DND-41 (cell line): ENCODE measurements at regions not wholly inside any gene's neighbourhood (a gene's known extent, or its start where the extent isn't known, plus 50 kb on each side); places are given as distances from the start of the nearest gene placed in this dataset.
"Not testable (repeated sequence)": the region's sequence is repeated elsewhere in the genome, so short reads cannot be mapped to it uniquely, and the experiment has no call there.

Experiments
- ATAC-seq: fragments of 200-7000 bp; cut with Tn5 transposase; 3 replicates; pipeline ENCODE4 v1.9.1; 2021; ENCODE audit warnings: low read depth; ENCODE audit not compliant: insufficient read depth
- DNase-seq: peaks from one replicate; pipeline ENCODE4 v3.0.0-alpha.2; 2020
- H2AFZ ChIP-seq: 2 replicates; pipeline ENCODE4 v1.6.0; 2012; ENCODE audit warnings: low read depth, low read length
- H3K27ac ChIP-seq: 2 replicates; pipeline ENCODE4 v1.5.1; 2012; ENCODE audit warnings: low read length, inconsistent platforms
- H3K27me3 ChIP-seq: fragments of 200-600 bp; sonication (generic); 2 replicates; pipeline ENCODE4 v1.6.0; 2012; ENCODE audit warnings: low read length, mild to moderate bottlenecking, inconsistent platforms; ENCODE audit not compliant: insufficient read depth, poor library complexity
- H3K36me3 ChIP-seq: 2 replicates; pipeline ENCODE4 v1.5.1; 2012; ENCODE audit warnings: low read length, inconsistent platforms; ENCODE audit not compliant: insufficient read depth
- H3K4me1 ChIP-seq: 2 replicates; pipeline ENCODE4 v1.5.1; 2012; ENCODE audit warnings: mild to moderate bottlenecking, low read length; ENCODE audit not compliant: insufficient read depth
- H3K4me2 ChIP-seq: 2 replicates; pipeline ENCODE4 v1.6.0; 2012; ENCODE audit warnings: mild to moderate bottlenecking, moderate library complexity, low read length, inconsistent platforms; ENCODE audit not compliant: insufficient read depth
- H3K4me3 ChIP-seq, 2 experiments: fragments of 200-600 bp in 1 of 2; shearing (Covaris generic) in 1 of 2; 2 replicates each; pipeline ENCODE4 v1.5.1; 2012 to 2016; ENCODE audit warnings: inconsistent platforms in 2 of 2, low read length in 2 of 2, mild to moderate bottlenecking in 2 of 2, low read depth in 1 of 2, moderate library complexity in 1 of 2
- H3K79me2 ChIP-seq: 2 replicates; pipeline ENCODE4 v1.6.0; 2012; ENCODE audit warnings: low read length, inconsistent platforms; ENCODE audit not compliant: insufficient read depth
- H3K9ac ChIP-seq: 2 replicates; pipeline ENCODE4 v1.6.0; 2012; ENCODE audit warnings: low read depth, mild to moderate bottlenecking, inconsistent platforms, low read length, moderate library complexity
- H3K9me3 ChIP-seq: 2 replicates; pipeline ENCODE4 v1.5.1; 2012; ENCODE audit warnings: low read length, moderate library complexity, mild to moderate bottlenecking, inconsistent platforms; ENCODE audit not compliant: insufficient read depth, severe bottlenecking
- H4K20me1 ChIP-seq: 2 replicates; pipeline ENCODE4 v1.6.0; 2012; ENCODE audit warnings: low read length; ENCODE audit not compliant: insufficient read depth
- EZH2 ChIP-seq: IDR thresholded peaks from 3 replicates; pipeline ENCODE4 v1.6.1; 2012; ENCODE audit warnings: borderline replicate concordance, low read depth, mild to moderate bottlenecking, moderate library complexity, low read length, inconsistent platforms; ENCODE audit not compliant: severe bottlenecking
- TF ChIP-seq, protein P1 (sequence below): IDR thresholded peaks from 2 replicates; pipeline ENCODE4 v1.5.1; 2012; ENCODE audit warnings: borderline replicate concordance, low read length, moderate library complexity, mild to moderate bottlenecking; ENCODE audit not compliant: poor library complexity, severe bottlenecking; ENCODE audit errors: extremely low read depth

DNA sequence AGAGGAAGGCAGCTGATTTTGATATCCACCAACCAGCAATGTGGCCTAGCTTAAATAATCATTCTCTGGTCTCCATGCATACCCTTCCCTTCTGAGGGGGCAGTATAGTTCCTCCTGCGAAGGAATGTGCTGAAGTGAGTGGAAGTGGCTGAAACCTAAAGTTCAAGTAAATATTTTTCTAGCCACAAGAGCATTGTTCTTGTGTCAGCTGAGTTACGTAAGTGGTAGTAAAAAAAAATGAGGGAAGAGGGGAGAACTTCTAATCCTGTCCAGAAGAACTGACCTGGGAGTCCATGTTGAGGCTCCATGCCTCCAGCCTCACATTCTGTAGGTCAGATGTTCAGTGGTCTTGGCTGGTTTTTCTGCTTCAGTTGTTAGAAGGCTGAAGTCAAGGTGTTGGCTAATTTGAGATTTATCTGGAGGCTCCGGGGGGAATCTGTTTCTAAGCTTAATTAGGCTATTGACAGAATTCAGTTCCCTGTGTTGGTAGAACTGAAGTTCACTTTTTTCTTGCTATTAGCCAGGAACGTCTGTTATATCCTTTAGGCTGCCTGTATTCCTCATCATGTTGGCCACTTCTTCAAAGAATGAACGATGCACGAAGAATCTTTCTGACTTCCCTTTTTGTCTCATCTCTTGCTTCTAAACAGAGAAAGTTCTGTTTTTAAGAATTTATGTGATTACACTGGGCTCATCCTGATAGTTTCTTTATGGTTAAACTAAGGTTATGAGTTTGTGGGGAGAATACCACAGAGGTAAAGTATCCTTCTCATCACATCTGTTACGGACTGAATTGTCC, 207.1 kb upstream of the PRSS16 start:
- Histone ChIP-seq H3K79me2 (no peaks in the 10 kb centered on the region), H3K36me3 (no peaks in the 10 kb centered on the region), H3K27me3 (peaks cover 15% of the 10 kb centered on the region), H3K9ac (no peak overlapping the region), H3K4me2 (no peak overlapping the region), H2AFZ (no peak overlapping the region), H3K4me3 (no peak overlapping the region), H3K4me1 (no peaks in the 10 kb centered on the region), H3K9me3 (no peaks in the 10 kb centered on the region), H4K20me1 (no peaks in the 10 kb centered on the region), H3K27ac (no peak overlapping the region)
- ATAC-seq (no peak), DNase-seq (no peak)
- no peak for TF ChIP-seq EZH2
- TF ChIP-seq, protein P1, sequence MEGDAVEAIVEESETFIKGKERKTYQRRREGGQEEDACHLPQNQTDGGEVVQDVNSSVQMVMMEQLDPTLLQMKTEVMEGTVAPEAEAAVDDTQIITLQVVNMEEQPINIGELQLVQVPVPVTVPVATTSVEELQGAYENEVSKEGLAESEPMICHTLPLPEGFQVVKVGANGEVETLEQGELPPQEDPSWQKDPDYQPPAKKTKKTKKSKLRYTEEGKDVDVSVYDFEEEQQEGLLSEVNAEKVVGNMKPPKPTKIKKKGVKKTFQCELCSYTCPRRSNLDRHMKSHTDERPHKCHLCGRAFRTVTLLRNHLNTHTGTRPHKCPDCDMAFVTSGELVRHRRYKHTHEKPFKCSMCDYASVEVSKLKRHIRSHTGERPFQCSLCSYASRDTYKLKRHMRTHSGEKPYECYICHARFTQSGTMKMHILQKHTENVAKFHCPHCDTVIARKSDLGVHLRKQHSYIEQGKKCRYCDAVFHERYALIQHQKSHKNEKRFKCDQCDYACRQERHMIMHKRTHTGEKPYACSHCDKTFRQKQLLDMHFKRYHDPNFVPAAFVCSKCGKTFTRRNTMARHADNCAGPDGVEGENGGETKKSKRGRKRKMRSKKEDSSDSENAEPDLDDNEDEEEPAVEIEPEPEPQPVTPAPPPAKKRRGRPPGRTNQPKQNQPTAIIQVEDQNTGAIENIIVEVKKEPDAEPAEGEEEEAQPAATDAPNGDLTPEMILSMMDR = no peak

DNA sequence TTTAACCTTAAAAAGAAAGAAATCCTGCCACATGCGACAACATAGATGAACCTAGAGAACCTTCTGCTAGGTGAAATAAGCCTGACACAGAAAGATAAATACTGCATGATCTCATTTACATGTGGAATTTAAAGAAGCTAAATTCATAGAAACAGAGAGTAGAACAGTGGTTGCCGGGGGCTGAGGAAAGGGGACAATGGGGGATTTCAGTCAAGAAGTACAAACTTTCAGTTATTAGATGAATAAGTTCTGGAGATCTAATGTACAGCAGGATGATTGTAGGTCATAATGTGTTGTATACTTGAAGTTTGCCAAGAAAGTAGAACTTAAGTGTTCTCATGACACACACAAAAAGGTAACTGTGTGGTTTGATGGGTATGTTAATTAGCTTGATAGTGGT, 204.3 kb upstream of the PRSS16 start:
- H3K79me2 ChIP-seq = no peaks in the 10 kb centered on the region
- H3K4me2 ChIP-seq = no peak overlapping the region
- H3K4me3 ChIP-seq = no peak overlapping the region
- H3K27ac ChIP-seq = no peak overlapping the region
- no peaks in the 10 kb centered on the region for H4K20me1 ChIP-seq
- no peaks in the 10 kb centered on the region for H3K9me3 ChIP-seq
- H3K9ac ChIP-seq = no peak overlapping the region
- TF ChIP-seq, protein P1 = no peak
- TF ChIP-seq EZH2 = no peak
- H3K27me3 ChIP-seq = peaks cover 9% of the 10 kb centered on the region
- no peak overlapping the region for H2AFZ ChIP-seq
- no peaks in the 10 kb centered on the region for H3K4me1 ChIP-seq
- ATAC-seq (no peak), DNase-seq (no peak)
- H3K36me3 ChIP-seq = no peaks in the 10 kb centered on the region

DNA sequence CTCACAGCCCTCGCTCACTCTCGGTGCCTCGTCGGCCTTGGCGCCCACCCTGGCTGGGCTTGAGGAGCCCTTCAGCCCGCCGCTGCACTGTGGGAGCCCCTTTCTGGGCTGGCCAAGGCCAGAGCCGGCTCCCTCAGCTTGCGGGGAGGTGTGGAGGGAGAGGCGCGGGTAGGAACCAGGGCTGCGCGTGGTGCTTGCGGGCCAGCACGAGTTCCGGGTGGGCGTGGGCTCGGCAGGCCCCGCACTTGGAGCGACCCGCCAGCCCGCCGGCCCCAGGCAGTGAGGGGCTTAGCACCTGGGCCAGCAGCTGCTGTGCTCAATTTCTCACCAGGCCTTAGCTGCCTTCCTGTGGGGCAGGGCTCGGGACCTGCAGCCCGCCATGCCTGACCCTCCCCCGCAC, 202.4 kb upstream of the PRSS16 start:
- not testable (repeated sequence) for H4K20me1 ChIP-seq, H3K9ac ChIP-seq, H3K4me3 ChIP-seq, H3K36me3 ChIP-seq, H3K27ac ChIP-seq, DNase-seq, H3K9me3 ChIP-seq, ATAC-seq, H3K79me2 ChIP-seq, H2AFZ ChIP-seq, H3K4me1 ChIP-seq, H3K27me3 ChIP-seq, H3K4me2 ChIP-seq

DNA sequence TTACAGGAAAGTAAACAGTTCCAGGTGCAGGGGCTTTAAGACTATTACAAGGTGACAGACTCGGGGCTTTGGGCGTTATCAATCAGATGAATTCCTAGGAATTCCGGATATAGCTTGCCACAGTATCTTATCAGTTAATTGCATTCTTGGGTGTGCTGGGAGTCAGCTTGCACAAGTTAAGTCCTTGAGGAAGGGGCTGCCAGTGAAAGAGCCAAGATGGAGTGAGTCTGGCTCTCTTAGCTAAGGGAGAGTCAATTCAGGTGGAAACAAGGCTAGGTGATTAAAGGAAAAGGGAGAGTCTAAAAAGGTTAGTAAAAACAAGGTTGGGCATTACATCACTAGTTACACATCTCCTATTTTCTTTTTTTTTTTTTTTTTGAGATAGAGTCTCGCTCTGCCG, 199.8 kb upstream of the PRSS16 start:
- not testable (repeated sequence) for H3K4me1 ChIP-seq, H3K79me2 ChIP-seq, DNase-seq, H3K4me3 ChIP-seq, H2AFZ ChIP-seq, H3K9ac ChIP-seq, H3K36me3 ChIP-seq, H3K27me3 ChIP-seq, H3K9me3 ChIP-seq, H3K27ac ChIP-seq, ATAC-seq, H4K20me1 ChIP-seq, H3K4me2 ChIP-seq
